ENCODE measurements at regions not wholly inside any gene's neighbourhood (a gene's known extent, or its start where the extent isn't known, plus 50 kb on each side); places are given as distances from the start of the nearest gene placed in this dataset.

DNA sequence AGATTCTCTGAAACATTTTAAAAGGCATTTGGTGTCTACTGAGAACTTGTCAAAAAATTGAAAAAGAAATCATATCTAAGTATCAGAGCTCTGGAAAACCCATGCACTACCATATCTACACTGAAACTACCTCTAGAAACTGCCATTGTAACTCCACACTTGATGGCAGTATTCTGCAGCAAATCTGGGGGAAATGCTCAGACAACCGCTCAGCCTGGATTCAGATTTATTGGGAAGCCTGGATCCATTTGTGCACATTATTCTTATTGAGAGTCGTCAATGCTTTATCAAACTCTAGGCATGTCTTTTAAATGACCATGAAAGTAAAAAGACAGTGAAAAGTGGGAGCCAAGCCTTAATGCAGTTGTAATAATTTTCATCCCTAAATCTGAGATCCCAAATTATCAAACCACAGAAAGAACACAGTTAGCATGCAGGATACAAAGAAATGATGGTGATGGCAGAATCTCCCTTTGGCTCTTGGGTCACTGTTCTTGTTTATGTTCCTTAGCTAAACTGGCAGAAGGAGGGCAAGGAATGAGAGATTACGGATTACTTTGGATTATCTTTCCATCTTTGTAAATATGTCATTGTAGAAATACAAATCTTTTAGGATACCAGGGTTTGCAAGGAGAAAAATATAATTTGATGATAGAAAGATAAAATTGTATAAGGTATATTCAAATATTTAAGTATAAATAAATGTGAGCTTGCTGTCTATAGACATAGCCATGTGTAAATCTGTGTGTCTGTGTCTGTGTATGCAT lies 512.1 kb upstream of the SYT4 start:
- DNase-seq (ENCODE audit: insufficient read length) (no peak), FAIRE-seq (no peak)
- TF ChIP-seq POLR2AphosphoS5 (IDR thresholded peaks at IDR 0.05; ENCODE audit: low read depth, low read length) = no peak
- no peak for TF ChIP-seq POLR2A (IDR thresholded peaks at IDR 0.05; ENCODE audit: low read depth, low read length)
- no peak for TF ChIP-seq TAF1 (IDR thresholded peaks at IDR 0.05; ENCODE audit: borderline replicate concordance, low read depth, low read length)

DNA sequence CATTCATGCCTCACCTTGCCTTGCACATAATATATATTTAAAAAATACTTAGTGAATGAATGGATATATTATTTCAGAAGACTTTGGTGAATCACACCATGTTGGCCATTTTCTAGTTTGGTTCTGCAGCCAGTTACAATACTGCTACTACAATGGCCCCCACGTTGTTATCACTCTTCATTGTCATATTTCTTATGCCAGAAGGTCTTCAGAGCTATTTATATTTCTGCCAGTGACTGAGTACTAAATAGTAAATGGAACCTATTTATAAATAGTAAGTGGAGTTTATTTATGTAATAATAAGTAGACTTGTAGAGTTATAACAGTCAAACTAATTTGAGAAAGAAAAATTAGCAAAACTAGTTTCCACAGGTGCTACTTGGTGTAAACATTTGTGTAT lies 516.6 kb upstream of the SYT4 start:
- TF ChIP-seq POLR2AphosphoS5 (IDR thresholded peaks at IDR 0.05; ENCODE audit: low read depth, low read length) = no peak
- TF ChIP-seq POLR2A (IDR thresholded peaks at IDR 0.05; ENCODE audit: low read depth, low read length) = no peak
- TF ChIP-seq TAF1 (IDR thresholded peaks at IDR 0.05; ENCODE audit: borderline replicate concordance, low read depth, low read length) = no peak
- DNase-seq (ENCODE audit: insufficient read length) = no peak
- no peak for FAIRE-seq

DNA sequence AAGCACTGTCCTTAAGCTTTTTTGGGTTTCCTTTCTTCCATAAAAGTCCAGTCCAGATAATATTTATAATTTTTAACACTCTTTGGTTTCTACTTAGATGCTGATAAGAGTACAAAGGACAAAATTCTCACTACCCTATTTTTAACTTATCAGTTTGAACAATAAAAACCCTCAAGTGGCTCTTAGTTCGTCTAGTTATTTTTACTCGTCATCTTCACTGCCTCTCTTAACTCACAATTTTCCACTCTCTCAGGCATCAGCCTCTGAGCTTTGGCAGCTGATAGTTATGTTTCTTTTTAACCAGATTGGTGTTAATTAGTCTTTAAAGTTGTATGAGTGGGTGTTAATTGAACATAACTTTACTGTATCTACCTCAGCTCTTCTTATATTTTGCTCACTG lies 517.1 kb upstream of the SYT4 start:
- TF ChIP-seq POLR2A (IDR thresholded peaks at IDR 0.05; ENCODE audit: low read depth, low read length) = no peak
- no peak for TF ChIP-seq POLR2AphosphoS5 (IDR thresholded peaks at IDR 0.05; ENCODE audit: low read depth, low read length)
- no peak for TF ChIP-seq TAF1 (IDR thresholded peaks at IDR 0.05; ENCODE audit: borderline replicate concordance, low read depth, low read length)
- no peak for DNase-seq (ENCODE audit: insufficient read length)
- no peak for FAIRE-seq

DNA sequence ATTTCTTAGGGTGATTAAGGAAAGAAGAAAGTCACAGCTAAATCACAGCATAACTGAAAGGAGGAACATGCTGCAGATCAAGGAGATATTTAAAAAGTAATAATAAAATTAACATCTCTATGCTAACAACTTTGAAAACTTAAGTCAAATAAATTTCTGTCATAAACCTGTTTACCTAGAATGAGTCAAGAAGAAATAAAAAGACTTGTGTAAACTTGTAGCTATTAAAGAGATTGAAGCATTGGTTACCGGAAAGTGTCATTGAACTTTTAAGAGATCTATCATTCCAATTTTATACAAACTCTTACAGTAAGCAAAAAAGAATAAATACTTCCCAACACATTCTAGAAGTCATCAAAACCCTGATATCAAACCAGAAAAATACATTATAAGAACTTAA lies 520.1 kb upstream of the SYT4 start:
- FAIRE-seq = no peak
- no peak for DNase-seq (ENCODE audit: insufficient read length)
- no peak for TF ChIP-seq POLR2AphosphoS5 (IDR thresholded peaks at IDR 0.05; ENCODE audit: low read depth, low read length)
- no peak for TF ChIP-seq TAF1 (IDR thresholded peaks at IDR 0.05; ENCODE audit: borderline replicate concordance, low read depth, low read length)
- TF ChIP-seq POLR2A (IDR thresholded peaks at IDR 0.05; ENCODE audit: low read depth, low read length) = no peak

DNA sequence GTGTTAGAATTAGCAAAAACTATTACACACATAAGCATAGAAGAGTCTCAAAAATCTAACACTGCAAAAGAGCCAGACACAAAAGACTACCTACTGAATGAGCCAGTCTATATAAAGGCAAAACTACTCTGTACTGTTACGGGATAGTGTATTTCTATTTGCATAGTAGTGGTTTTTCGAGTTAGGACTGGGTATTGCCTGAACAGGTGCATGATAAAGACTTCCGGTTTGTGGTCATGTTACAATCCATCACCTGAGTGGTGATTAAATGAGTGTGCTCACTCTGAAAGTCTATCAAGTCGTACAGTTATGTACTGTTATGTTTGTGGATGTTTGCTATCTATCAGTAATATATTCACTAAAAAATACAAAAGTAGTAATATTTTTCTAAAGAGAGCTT lies 523.3 kb upstream of the SYT4 start:
- no peak for DNase-seq (ENCODE audit: insufficient read length)
- TF ChIP-seq POLR2AphosphoS5 (IDR thresholded peaks at IDR 0.05; ENCODE audit: low read depth, low read length) (no peak), POLR2A (IDR thresholded peaks at IDR 0.05; ENCODE audit: low read depth, low read length) (no peak), TAF1 (IDR thresholded peaks at IDR 0.05; ENCODE audit: borderline replicate concordance, low read depth, low read length) (no peak)
- FAIRE-seq = no peak

DNA sequence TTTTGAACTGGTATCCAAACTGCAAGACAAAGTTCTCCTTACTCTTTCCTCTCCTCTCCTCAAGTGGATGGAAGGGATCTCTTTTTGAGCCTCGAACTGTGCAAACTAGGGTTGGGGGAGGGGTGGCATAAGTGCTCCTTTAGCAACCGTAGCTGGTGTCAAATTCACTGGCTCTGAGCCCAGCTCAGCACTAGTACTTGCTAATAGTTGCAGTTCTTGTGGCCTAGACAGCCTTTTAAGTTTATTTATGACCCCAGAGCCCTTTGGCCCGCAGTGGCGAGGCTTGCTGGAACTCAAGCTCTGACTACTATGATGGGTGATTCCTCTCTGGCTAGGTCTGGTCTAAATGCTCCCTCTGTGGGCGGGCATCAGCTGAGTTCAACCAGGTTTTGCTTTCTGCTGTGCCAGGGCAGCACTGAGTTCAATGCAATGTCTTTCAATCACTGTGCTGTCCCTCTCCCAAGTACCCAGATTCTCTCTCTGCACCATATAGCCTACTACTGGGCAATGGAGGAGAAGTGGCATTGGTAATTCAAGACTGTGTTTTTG lies 528.4 kb upstream of the SYT4 start:
- FAIRE-seq (no peak), DNase-seq (ENCODE audit: insufficient read length) (no peak)
- TF ChIP-seq POLR2AphosphoS5 (IDR thresholded peaks at IDR 0.05; ENCODE audit: low read depth, low read length) (no peak), POLR2A (IDR thresholded peaks at IDR 0.05; ENCODE audit: low read depth, low read length) (no peak), TAF1 (IDR thresholded peaks at IDR 0.05; ENCODE audit: borderline replicate concordance, low read depth, low read length) (no peak)

DNA sequence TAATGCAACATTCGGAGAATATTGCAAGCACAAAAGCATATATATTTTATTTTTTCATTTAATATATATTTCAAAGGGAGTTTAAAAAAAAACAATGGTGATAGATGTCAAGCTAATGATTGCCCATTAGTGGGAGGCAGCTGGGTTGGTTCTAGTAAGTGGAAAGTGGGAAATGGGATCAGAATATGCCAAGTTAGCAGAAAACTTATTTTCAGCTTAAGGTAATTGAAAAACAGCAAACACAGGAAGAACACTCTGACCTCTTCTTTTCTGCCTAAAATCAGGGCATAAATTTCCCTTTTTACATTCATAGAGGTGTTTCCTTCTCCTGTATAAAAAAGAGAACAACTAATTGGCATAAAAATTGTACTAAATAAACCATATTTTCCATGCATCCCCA lies 535.3 kb upstream of the SYT4 start:
- TF ChIP-seq POLR2AphosphoS5 (IDR thresholded peaks at IDR 0.05; ENCODE audit: low read depth, low read length) (no peak), POLR2A (IDR thresholded peaks at IDR 0.05; ENCODE audit: low read depth, low read length) (no peak), TAF1 (IDR thresholded peaks at IDR 0.05; ENCODE audit: borderline replicate concordance, low read depth, low read length) (no peak)
- DNase-seq (ENCODE audit: insufficient read length) = no peak
- no peak for FAIRE-seq

DNA sequence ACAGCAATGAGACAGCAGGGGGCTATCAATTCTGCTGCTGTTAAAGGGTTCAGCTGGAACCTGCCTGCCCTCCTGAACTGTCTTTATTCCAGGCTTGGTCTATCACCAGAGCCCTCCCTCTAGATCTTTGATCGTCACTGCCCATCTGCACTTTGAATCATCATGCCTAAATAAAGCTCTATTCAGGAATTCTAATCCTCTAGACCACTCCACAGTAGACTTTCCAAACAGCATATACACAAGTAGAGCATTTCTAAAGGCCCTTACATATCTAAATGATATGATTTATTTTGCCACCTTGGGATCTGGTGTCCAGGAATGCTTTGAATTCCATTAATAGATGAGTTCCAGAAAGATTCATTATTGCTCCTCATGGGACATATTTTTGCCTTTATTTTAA lies 542.1 kb upstream of the SYT4 start:
- TF ChIP-seq TAF1 (IDR thresholded peaks at IDR 0.05; ENCODE audit: borderline replicate concordance, low read depth, low read length) = no peak
- TF ChIP-seq POLR2AphosphoS5 (IDR thresholded peaks at IDR 0.05; ENCODE audit: low read depth, low read length) = no peak
- no peak for TF ChIP-seq POLR2A (IDR thresholded peaks at IDR 0.05; ENCODE audit: low read depth, low read length)
- no peak for DNase-seq (ENCODE audit: insufficient read length)
- FAIRE-seq = no peak

DNA sequence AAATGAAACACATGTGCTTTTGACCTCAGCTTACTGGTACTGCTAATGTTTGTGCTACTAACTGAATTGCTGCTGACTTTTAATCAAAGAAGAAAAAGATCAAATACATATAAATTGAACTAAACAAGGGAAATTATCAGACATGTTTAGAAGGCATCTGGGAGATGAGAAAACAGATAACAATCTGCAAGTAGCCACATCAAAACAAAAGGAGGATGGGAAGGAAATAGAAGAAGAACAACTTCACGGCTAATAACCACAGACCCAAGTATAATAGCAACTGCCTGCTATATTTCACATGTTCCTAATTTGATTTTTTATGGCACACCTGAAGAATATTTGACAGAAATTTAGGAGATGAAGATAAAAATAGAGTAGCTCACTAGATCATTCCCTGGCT lies 542.6 kb upstream of the SYT4 start:
- FAIRE-seq = no peak
- DNase-seq (ENCODE audit: insufficient read length) = no peak

DNA sequence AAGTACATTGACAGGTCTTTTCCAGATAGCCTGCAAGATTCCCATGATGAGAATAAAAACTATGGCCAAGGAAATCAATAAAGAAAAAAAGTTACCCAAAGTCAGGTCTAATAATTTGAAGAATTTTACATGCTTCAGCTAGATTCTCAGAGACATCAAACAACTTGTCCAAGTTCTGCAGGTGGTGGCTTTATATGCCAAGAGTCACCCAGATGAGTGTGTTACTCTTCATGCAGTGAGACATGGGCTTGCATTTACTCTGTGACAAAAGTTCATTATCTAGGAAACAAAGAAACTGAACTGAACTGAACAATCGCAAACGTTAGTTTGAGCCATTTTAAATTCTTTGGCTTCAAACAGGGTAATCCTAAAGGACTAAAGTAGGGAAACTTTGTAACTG lies 548.5 kb upstream of the SYT4 start:
- FAIRE-seq (no peak), DNase-seq (ENCODE audit: insufficient read length) (no peak)
- TF ChIP-seq POLR2AphosphoS5 (IDR thresholded peaks at IDR 0.05; ENCODE audit: low read depth, low read length) (no peak), POLR2A (IDR thresholded peaks at IDR 0.05; ENCODE audit: low read depth, low read length) (no peak), TAF1 (IDR thresholded peaks at IDR 0.05; ENCODE audit: borderline replicate concordance, low read depth, low read length) (no peak)

More for the DNA sequence above, 542.6 kb upstream of the SYT4 start:
- no peak for TF ChIP-seq TAF1 (IDR thresholded peaks at IDR 0.05; ENCODE audit: borderline replicate concordance, low read depth, low read length)
- TF ChIP-seq POLR2A (IDR thresholded peaks at IDR 0.05; ENCODE audit: low read depth, low read length) = no peak
- no peak for TF ChIP-seq POLR2AphosphoS5 (IDR thresholded peaks at IDR 0.05; ENCODE audit: low read depth, low read length)

DNA sequence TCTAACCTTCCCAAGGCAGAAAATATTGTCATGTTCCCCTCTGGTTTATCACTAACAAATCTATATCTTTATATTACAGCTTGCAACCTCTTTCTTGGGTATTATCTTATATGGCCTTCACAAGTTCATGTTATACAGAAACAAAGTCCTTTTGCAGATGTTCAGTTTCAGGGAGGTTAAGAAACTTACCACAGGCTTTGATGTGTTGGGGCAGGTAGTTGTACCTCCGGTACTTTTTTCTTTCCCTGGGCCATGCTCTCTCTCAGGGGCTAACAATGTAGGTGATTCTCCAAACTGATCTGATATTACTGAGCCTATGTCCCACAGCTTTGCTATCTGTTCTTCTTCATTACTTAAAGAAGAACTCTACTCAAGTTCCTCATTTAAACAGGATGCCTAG lies 548.9 kb upstream of the SYT4 start:
- FAIRE-seq (no peak), DNase-seq (ENCODE audit: insufficient read length) (no peak)
- no peak for TF ChIP-seq TAF1 (IDR thresholded peaks at IDR 0.05; ENCODE audit: borderline replicate concordance, low read depth, low read length)
- TF ChIP-seq POLR2AphosphoS5 (IDR thresholded peaks at IDR 0.05; ENCODE audit: low read depth, low read length) = no peak
- no peak for TF ChIP-seq POLR2A (IDR thresholded peaks at IDR 0.05; ENCODE audit: low read depth, low read length)

DNA sequence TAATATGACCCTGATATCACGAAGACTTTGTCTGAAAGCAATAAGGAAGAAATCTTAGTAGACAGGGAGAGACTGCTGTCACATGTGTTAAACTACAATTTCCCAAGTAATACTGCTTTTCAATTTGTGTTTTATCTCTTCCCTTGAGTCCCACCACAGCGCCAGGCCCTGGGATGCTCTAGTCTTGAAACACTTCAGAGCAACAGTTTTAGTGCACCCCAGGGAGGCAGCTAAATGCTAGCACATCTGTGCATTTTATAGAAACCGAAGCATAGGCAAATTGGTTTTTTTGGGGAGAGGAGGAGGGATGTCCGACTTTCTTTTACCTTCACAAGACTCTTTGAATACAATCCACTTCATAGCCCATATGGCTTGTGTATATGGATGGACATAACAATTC lies 550.0 kb upstream of the SYT4 start:
- no peak for DNase-seq (ENCODE audit: insufficient read length)
- no peak for FAIRE-seq
- TF ChIP-seq TAF1 (IDR thresholded peaks at IDR 0.05; ENCODE audit: borderline replicate concordance, low read depth, low read length) (no peak), POLR2A (IDR thresholded peaks at IDR 0.05; ENCODE audit: low read depth, low read length) (no peak), POLR2AphosphoS5 (IDR thresholded peaks at IDR 0.05; ENCODE audit: low read depth, low read length) (no peak)
